Thoracic aorta (tissue), 2 donors: ENCODE measurements at regions not wholly inside any gene's neighbourhood (a gene's known extent, or its start where the extent isn't known, plus 50 kb on each side); places are given as distances from the start of the nearest gene placed in this dataset.

Source experiments
- ATAC-seq: fragments of 150-250 bp; one replicate; pipeline ENCODE4 v1.8.0; 2017; ENCODE audit warnings: low read depth; ENCODE audit not compliant: insufficient number of reproducible peaks, low FRiP score
- DNase-seq: peaks from one replicate; pipeline ENCODE4 v3.0.0-alpha.2; 2020; ENCODE audit warnings: low spot score
- H3K27ac ChIP-seq, 2 donors: fragments of 200-600 bp; sonication (generic); 1 replicate in 1 of 2; 2 replicates in 1 of 2; pipeline ENCODE4 v1.5.1; 2016; ENCODE audit warnings: mild to moderate bottlenecking in 2 of 2, moderate library complexity in 2 of 2
- H3K27me3 ChIP-seq: fragments of 200-600 bp; sonication (generic); replicated peaks from 2 replicates; pipeline ENCODE4 v1.6.0; 2016; ENCODE audit warnings: mild to moderate bottlenecking; ENCODE audit not compliant: insufficient read depth
- H3K36me3 ChIP-seq: fragments of 200-600 bp; sonication (generic); one replicate; pipeline ENCODE4 v1.5.1; 2016
- H3K4me1 ChIP-seq, 2 donors: fragments of 200-600 bp; sonication (generic); 1 replicate in 1 of 2; 2 replicates in 1 of 2; pipeline versions ENCODE4 v1.5.1 to v1.6.0; 2016; ENCODE audit warnings: low read depth in 2 of 2, mild to moderate bottlenecking in 1 of 2; ENCODE audit not compliant: control insufficient read depth in 1 of 2
- H3K4me3 ChIP-seq: fragments of 200-600 bp; sonication (generic); 2 replicates; pipeline ENCODE4 v1.5.1; 2016; ENCODE audit warnings: mild to moderate bottlenecking
- H3K9me3 ChIP-seq: fragments of 200-600 bp; sonication (generic); 2 replicates; pipeline ENCODE4 v1.5.1; 2016
- TF ChIP-seq, protein P1 (sequence below): fragments of 200-600 bp; sonication (generic); IDR thresholded peaks from one replicate; pipeline ENCODE4 v1.5.1; 2019; ENCODE audit warnings: antibody characterized with exemption

DNA sequence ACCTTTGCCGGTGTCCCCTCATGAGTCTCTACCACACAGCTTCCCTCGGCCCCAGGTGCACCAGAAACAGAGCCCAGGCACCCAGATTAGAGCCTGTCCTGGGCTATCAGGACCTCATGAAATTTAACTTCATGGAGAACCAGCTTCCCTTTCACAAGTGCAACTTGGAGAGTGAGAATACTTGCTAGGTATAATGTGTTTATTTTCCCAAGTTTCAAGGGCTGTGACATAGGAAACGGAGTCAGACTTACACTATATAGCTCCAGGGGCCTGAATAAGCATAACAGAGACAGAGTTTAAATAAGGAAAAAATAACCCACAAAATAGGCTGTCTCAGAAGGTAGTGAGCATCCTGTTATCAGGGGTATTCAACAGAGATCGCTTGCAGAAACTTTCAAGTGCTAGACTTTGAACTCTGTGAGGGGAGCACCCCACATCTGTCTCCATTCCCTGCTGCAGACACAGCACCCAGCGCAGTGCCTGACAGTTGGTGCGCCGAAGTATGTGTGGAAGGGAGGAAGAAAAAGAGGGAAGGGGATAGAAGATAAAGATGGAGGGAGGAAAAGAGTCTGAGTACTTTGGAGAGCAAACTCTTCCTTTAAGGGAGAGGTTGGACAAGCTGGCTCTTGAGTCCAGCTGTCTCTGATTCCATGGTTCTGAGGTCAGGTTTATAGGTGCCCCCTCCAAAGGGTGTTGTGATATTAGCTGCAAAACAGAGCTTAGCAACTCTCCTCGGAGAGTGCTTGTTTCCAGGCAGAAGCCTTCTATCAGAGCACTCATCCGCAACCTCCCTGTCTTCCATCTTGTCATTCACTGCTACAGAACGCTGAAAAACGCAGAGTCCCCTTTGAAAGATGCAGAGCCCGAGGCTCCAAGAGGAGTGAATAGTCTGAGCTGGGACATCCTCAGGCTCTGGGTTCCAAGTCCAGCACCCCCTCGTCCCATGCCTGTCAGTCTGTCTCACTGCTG is 84.8 kb downstream of the CPN2 start:
- peaks cover 13 to 38% of the 10 kb centered on the region in 2 donors for H3K4me1 ChIP-seq
- peak overlapping the region in 1 of 2 donors; percentile 6 for H3K27ac ChIP-seq
- H3K27me3 ChIP-seq, result no peaks in the 10 kb centered on the region
- no peaks in the 10 kb centered on the region for H3K9me3 ChIP-seq
- TF ChIP-seq, protein P1, sequence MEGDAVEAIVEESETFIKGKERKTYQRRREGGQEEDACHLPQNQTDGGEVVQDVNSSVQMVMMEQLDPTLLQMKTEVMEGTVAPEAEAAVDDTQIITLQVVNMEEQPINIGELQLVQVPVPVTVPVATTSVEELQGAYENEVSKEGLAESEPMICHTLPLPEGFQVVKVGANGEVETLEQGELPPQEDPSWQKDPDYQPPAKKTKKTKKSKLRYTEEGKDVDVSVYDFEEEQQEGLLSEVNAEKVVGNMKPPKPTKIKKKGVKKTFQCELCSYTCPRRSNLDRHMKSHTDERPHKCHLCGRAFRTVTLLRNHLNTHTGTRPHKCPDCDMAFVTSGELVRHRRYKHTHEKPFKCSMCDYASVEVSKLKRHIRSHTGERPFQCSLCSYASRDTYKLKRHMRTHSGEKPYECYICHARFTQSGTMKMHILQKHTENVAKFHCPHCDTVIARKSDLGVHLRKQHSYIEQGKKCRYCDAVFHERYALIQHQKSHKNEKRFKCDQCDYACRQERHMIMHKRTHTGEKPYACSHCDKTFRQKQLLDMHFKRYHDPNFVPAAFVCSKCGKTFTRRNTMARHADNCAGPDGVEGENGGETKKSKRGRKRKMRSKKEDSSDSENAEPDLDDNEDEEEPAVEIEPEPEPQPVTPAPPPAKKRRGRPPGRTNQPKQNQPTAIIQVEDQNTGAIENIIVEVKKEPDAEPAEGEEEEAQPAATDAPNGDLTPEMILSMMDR, result no peak
- no peaks in the 10 kb centered on the region for H3K36me3 ChIP-seq
- H3K4me3 ChIP-seq, result peak overlapping the region; percentile 19
- ATAC-seq (no peak), DNase-seq (no peak)

DNA sequence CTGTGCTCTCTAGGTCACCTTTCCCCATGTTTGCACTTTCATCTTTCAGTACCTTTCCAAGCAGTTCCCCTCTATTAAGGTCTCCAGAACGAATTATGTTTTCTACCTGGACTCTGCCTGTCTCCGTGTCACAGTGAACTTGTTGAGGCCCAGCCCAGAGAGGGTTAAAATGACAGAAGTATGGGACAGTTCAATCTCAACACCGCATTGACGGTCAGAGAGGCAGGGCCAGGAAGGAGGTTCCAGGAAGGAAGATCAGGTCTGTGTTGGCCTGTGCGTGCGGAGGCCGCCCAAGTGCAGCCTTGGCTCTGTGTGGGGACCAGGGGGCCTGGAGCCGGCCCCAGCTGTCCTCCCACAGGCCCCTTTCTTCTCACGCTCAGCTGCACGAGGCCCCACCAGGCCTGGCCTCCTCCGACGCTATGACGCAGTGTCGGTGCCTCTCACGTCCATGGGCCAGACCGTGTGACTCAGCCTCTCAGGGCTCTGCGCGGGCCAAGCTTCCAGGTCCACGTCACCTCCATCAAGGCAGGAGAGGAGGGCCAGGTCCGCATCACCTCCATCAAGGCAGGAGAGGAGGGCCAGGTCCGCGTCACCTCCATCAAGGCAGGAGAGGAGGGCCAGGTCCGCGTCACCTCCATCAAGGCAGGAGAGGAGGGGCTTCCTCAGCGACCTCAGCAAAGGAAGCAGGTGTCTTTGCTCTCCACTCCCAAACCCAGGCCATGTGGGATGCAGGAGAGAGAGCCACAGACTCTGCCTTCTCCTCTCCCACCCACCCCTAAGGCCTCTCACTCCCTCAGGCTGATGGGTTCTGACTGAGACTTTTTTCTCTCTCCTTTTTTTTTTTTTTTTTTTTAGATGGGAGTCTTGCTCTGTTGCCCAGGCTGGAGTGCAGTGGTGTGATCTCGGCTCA is 83.1 kb downstream of the CPN2 start:
- no peak for DNase-seq
- TF ChIP-seq, protein P1, result no peak
- ATAC-seq, result no peak
- Histone ChIP-seq H3K9me3 (no peaks in the 10 kb centered on the region), H3K4me3 (no peak overlapping the region), H3K27me3 (no peaks in the 10 kb centered on the region), H3K36me3 (no peaks in the 10 kb centered on the region), H3K27ac (no peak overlapping the region), H3K4me1 (peaks cover 13 to 55% of the 10 kb centered on the region in 2 donors)

DNA sequence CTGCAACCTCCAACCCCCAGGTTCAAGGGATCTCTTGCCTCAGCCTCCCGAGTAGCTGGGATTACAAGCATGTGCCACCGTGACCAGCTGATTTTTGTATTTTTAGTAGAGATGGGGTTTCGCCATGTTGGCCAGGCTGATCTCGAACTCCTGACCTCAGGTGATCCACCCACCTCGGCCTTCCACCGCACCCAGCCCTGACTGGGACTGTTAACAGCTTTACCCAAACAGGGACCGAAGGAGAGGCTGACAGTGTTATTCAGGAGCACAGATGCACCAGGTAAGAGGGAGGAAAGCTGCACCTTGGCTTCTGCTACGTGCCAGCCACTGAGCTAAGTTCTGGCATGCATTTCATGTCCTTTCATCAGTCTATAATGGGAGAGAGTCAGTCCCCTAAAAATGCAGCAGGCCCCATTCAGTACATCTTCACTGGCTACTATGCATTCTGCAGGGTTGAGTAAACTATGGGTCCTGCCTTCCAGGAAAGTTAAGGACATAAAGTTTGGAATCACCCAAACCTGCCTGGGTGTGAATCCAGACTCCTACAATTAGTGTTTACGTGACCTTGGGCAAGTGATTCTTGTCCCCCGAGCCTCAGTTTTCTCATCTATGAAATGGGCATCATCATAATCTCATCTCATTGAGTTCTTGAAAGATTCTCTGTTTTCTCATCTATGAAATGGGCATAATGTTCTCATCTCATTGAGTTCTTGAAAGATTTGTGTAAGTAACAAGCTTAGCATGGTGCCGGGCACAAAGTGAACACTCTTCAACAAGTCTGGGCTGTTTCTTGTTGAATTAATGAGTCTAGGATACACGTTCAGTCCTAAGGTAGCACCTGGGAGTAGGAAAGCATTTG is 82.2 kb downstream of the CPN2 start:
- Histone ChIP-seq H3K4me3 (peak overlapping the region; percentile 6), H3K36me3 (no peaks in the 10 kb centered on the region), H3K27me3 (no peaks in the 10 kb centered on the region), H3K27ac (peak overlapping the region in 1 of 2 donors; percentile 91), H3K9me3 (no peaks in the 10 kb centered on the region), H3K4me1 (peaks cover 13 to 64% of the 10 kb centered on the region in 2 donors)
- no peak for DNase-seq
- no peak for ATAC-seq
- TF ChIP-seq, protein P1, result no peak

DNA sequence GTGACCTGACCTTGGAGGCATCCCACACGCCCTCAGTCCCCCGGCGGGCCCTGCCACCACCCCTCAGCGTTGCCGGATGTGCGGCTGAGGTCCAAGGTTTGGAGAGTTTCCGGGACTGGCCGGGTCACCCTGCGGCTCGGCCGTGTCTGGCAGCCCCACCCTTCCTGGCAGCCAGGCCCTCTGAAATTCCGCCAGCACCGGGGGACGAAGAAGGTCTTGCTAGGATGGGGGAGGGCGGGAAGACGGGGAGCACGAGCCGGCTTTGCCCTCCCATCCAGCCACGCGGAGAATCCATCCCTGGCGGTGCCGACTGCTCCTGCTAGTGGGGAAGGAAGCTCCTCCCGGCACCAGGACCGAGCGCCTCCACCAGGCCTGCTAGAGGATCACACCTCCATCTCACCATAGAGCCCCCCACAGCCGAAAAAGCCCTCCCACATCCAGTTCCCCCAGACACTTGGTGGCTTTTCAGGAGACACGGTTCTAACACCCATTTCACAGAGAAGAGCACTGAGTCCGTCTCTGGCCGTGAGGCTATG is 81.5 kb downstream of the CPN2 start:
- no peaks in the 10 kb centered on the region for H3K36me3 ChIP-seq
- peaks cover 18 to 72% of the 10 kb centered on the region in 2 donors for H3K4me1 ChIP-seq
- DNase-seq (peak; percentile 58), ATAC-seq (no peak)
- H3K27me3 ChIP-seq, result no peaks in the 10 kb centered on the region
- TF ChIP-seq, protein P1, result peak; percentile 49
- H3K9me3 ChIP-seq, result no peaks in the 10 kb centered on the region
- peak overlapping the region; percentile 91 to 93 for H3K27ac ChIP-seq
- H3K4me3 ChIP-seq, result peak overlapping the region; percentile 6
